ENCODE measurements at regions not wholly inside any gene's neighbourhood (a gene's known extent, or its start where the extent isn't known, plus 50 kb on each side); places are given as distances from the start of the nearest gene placed in this dataset.

- no peak for DNase-seq
Observed at GRCh38 chr2:216576616-216577015, 56.6 kb upstream of the IGFBP2 start.

GRCh38 chr2:216578325-216578724, 54.9 kb upstream of the IGFBP2 start:
- DNase-seq = peak; percentile 19

GRCh38 chr2:216583147-216583546, 50.1 kb upstream of the IGFBP2 start:
- DNase-seq = no peak
